LNCaP clone FGC (cell line): ENCODE measurements at regions not wholly inside any gene's neighbourhood (a gene's known extent, or its start where the extent isn't known, plus 50 kb on each side); places are given as distances from the start of the nearest gene placed in this dataset.
A peak's percentile ranks its signal among the peaks of the same experiment; 100 is the strongest.

Experiments used
- DNase-seq: peaks from one replicate; pipeline ENCODE4 v3.0.0-alpha.2; 2011; ENCODE audit warnings: low read depth
- H3K4me3 ChIP-seq: 2 replicates; pipeline ENCODE4 v1.5.1; 2011; ENCODE audit warnings: mild to moderate bottlenecking, low read depth, low read length, control low read depth
- CTCF ChIP-seq: IDR thresholded peaks from 2 replicates; pipeline ENCODE4 v1.5.1; 2012; ENCODE audit warnings: mild to moderate bottlenecking; ENCODE audit not compliant: control insufficient read depth, insufficient read depth; ENCODE audit errors: extremely low read depth

- DNase-seq = no peak
- no peak for TF ChIP-seq CTCF
- H3K4me3 ChIP-seq = no peak overlapping the region
These were observed 78.4 kb upstream of the UNC5B start for GRCh38 chr10:71133710-71134686.

- no peak for DNase-seq
- TF ChIP-seq CTCF = peak; percentile 40; the same call in 1 of the 2 replicates
- no peak overlapping the region for H3K4me3 ChIP-seq
These were observed 77.6 kb upstream of the UNC5B start for GRCh38 chr10:71134732-71135211.

- H3K4me3 ChIP-seq = no peak overlapping the region
- TF ChIP-seq CTCF = no peak
- DNase-seq = peak; percentile 58
These were observed 77.1 kb upstream of the UNC5B start for GRCh38 chr10:71135236-71135635.

GRCh38 chr10:71136036-71136721 lies 76.2 kb upstream of the UNC5B start:
- no peak overlapping the region for H3K4me3 ChIP-seq
- no peak for DNase-seq
- TF ChIP-seq CTCF = no peak

- H3K4me3 ChIP-seq = no peak overlapping the region
- no peak for DNase-seq
- no peak for TF ChIP-seq CTCF
These were observed 74.7 kb upstream of the UNC5B start for GRCh38 chr10:71137701-71138100.

GRCh38 chr10:71138166-71138830 lies 74.1 kb upstream of the UNC5B start:
- TF ChIP-seq CTCF = no peak
- no peak for DNase-seq
- no peak overlapping the region for H3K4me3 ChIP-seq
